Panc1 (cell line): ENCODE measurements at regions not wholly inside any gene's neighbourhood (a gene's known extent, or its start where the extent isn't known, plus 50 kb on each side); places are given as distances from the start of the nearest gene placed in this dataset.

Source experiments
- CTCF ChIP-seq: fragments of 450-650 bp; IDR thresholded peaks from 2 replicates; pipeline ENCODE4 v1.5.1; 2017; ENCODE audit warnings: mild to moderate bottlenecking
- POLR2AphosphoS5 ChIP-seq: IDR thresholded peaks from 2 replicates; pipeline ENCODE4 v1.6.1; 2012; ENCODE audit warnings: mild to moderate bottlenecking, low read depth, low read length, moderate library complexity
- REST ChIP-seq, 2 experiments: IDR thresholded peaks; 2 replicates each; pipeline ENCODE4 v1.6.1; 2011 to 2012; ENCODE audit warnings: low read depth in 2 of 2, control low read depth in 1 of 2, low read length in 1 of 2, mild to moderate bottlenecking in 1 of 2, moderate library complexity in 1 of 2; ENCODE audit not compliant: insufficient read depth in 1 of 2
- SIN3A ChIP-seq: IDR thresholded peaks from 2 replicates; pipeline ENCODE4 v1.6.1; 2012; ENCODE audit warnings: low read depth, mild to moderate bottlenecking, low read length, moderate library complexity, borderline replicate concordance; ENCODE audit not compliant: insufficient read depth
- TCF7L2 ChIP-seq: IDR thresholded peaks from 2 replicates; pipeline ENCODE4 v1.6.1; 2011; ENCODE audit warnings: mild to moderate bottlenecking, low read depth, low read length, inconsistent platforms

GRCh38 chr2:20940856-20941255 is 103.0 kb downstream of the APOB start:
- TF ChIP-seq REST (IDR thresholded peaks at IDR 0.05; ENCODE audit: insufficient read depth in 1 of 2, low read depth in 2 of 2, low read length in 1 of 2) (no peak), CTCF (no peak), SIN3A (no peak), POLR2AphosphoS5 (no peak), TCF7L2 (no peak)
